PC-3 (cell line): ENCODE measurements at regions not wholly inside any gene's neighbourhood (a gene's known extent, or its start where the extent isn't known, plus 50 kb on each side); places are given as distances from the start of the nearest gene placed in this dataset.

Experiments
- CTCF ChIP-seq: fragments of 300-600 bp; sonication (generic); conservative IDR thresholded peaks from 2 replicates; pipeline ENCODE4 v1.5.1; 2017; ENCODE audit warnings: antibody characterized with exemption, low read depth, mild to moderate bottlenecking, low read length
- EZH2 ChIP-seq: fragments of 300-600 bp; sonication (generic); IDR thresholded peaks from one replicate; pipeline ENCODE4 v1.6.1; 2017; ENCODE audit warnings: antibody characterized with exemption, mild to moderate bottlenecking, low read length; ENCODE audit not compliant: unreplicated experiment
- EZH2phosphoT487 ChIP-seq: fragments of 300-600 bp; sonication (generic); IDR thresholded peaks from 2 replicates; pipeline ENCODE4 v1.6.1; 2018; ENCODE audit warnings: mild to moderate bottlenecking, antibody characterized with exemption, low read length, borderline replicate concordance

GRCh38 chr6:12420626-12421025 lies 130.5 kb downstream of the EDN1 start:
- TF ChIP-seq CTCF (no peak), EZH2 (no peak), EZH2phosphoT487 (no peak)
